ENCODE measurements at regions not wholly inside any gene's neighbourhood (a gene's known extent, or its start where the extent isn't known, plus 50 kb on each side); places are given as distances from the start of the nearest gene placed in this dataset.

- no peak overlapping the region for H3K4me3 ChIP-seq
- TF ChIP-seq CTCF (IDR thresholded peaks at IDR 0.05) (no peak), POLR2AphosphoS5 (IDR thresholded peaks at IDR 0.05) (no peak), POLR2A (IDR thresholded peaks at IDR 0.05) (no peak), EP300 (IDR thresholded peaks at IDR 0.05; ENCODE audit: low read depth) (no peak)
- H3K27me3 ChIP-seq: no peaks in the 10 kb centered on the region
- H3K9me3 ChIP-seq: peaks cover 0 to 2% of the 10 kb centered on the region in 2 donors
- H3K4me1 ChIP-seq: no peaks in the 10 kb centered on the region
- no peak for DNase-seq
- no peak overlapping the region for H3K27ac ChIP-seq
- in situ Hi-C loops (cut with MboI; ENCODE audit: low pct_ligation_motif_present in 1 of 4, low pct_unique_long_range_greater_than_20kb in 1 of 4, low sequenced_read_pairs in 3 of 4) (no loop called here), intact Hi-C loops (cut with DNase I; ENCODE audit: low total_unique reads) (no loop called here)
- 79 to 86% methylated on average over 2 of the region's 2 CpGs for WGBS, 2 donors (ENCODE audit: low coverage in 1 of 2)
- H3K36me3 ChIP-seq: no peaks in the 10 kb centered on the region
Measured at GRCh38 chr13:90254437-90254836, 1093.0 kb upstream of the MIR17HG start.

- WGBS, 2 donors (ENCODE audit: low coverage in 1 of 2): 76 to 83% methylated on average over 2 of the region's 2 CpGs
- H3K4me3 ChIP-seq: no peak overlapping the region
- H3K9me3 ChIP-seq: peaks cover 0 to 2% of the 10 kb centered on the region in 2 donors
- in situ Hi-C loops (cut with MboI; ENCODE audit: low pct_ligation_motif_present in 1 of 4, low pct_unique_long_range_greater_than_20kb in 1 of 4, low sequenced_read_pairs in 3 of 4) (no loop called here), intact Hi-C loops (cut with DNase I; ENCODE audit: low total_unique reads) (no loop called here)
- no peaks in the 10 kb centered on the region for H3K4me1 ChIP-seq
- TF ChIP-seq CTCF (IDR thresholded peaks at IDR 0.05) (no peak), POLR2A (IDR thresholded peaks at IDR 0.05) (no peak), POLR2AphosphoS5 (IDR thresholded peaks at IDR 0.05) (no peak), EP300 (IDR thresholded peaks at IDR 0.05; ENCODE audit: low read depth) (no peak)
- H3K27ac ChIP-seq: no peak overlapping the region
- no peaks in the 10 kb centered on the region for H3K36me3 ChIP-seq
- DNase-seq: no peak
- no peaks in the 10 kb centered on the region for H3K27me3 ChIP-seq
Measured at GRCh38 chr13:90256746-90257145, 1090.7 kb upstream of the MIR17HG start.

- Histone ChIP-seq H3K36me3 (no peaks in the 10 kb centered on the region), H3K27me3 (no peaks in the 10 kb centered on the region), H3K27ac (no peak overlapping the region), H3K4me1 (no peaks in the 10 kb centered on the region), H3K9me3 (no peaks in the 10 kb centered on the region), H3K4me3 (no peak overlapping the region)
- WGBS, 2 donors (ENCODE audit: low coverage in 1 of 2): 90 to 93% methylated on average over 1 of the region's 1 CpG
- TF ChIP-seq CTCF (IDR thresholded peaks at IDR 0.05) (no peak), EP300 (IDR thresholded peaks at IDR 0.05; ENCODE audit: low read depth) (no peak), POLR2A (IDR thresholded peaks at IDR 0.05) (no peak), POLR2AphosphoS5 (IDR thresholded peaks at IDR 0.05) (no peak)
- DNase-seq: no peak
- in situ Hi-C loops (cut with MboI; ENCODE audit: low pct_ligation_motif_present in 1 of 4, low pct_unique_long_range_greater_than_20kb in 1 of 4, low sequenced_read_pairs in 3 of 4) (no loop called here), intact Hi-C loops (cut with DNase I; ENCODE audit: low total_unique reads) (no loop called here)
Measured at GRCh38 chr13:90258129-90258528, 1089.4 kb upstream of the MIR17HG start.

GRCh38 chr13:90261343-90261742 is 1086.1 kb upstream of the MIR17HG start:
- TF ChIP-seq EP300 (IDR thresholded peaks at IDR 0.05; ENCODE audit: low read depth) (no peak), CTCF (IDR thresholded peaks at IDR 0.05) (no peak), POLR2AphosphoS5 (IDR thresholded peaks at IDR 0.05) (no peak), POLR2A (IDR thresholded peaks at IDR 0.05) (no peak)
- Histone ChIP-seq H3K4me3 (no peak overlapping the region), H3K9me3 (no peaks in the 10 kb centered on the region), H3K4me1 (no peaks in the 10 kb centered on the region), H3K27me3 (no peaks in the 10 kb centered on the region), H3K36me3 (no peaks in the 10 kb centered on the region), H3K27ac (no peak overlapping the region)
- in situ Hi-C loops (cut with MboI; ENCODE audit: low pct_ligation_motif_present in 1 of 4, low pct_unique_long_range_greater_than_20kb in 1 of 4, low sequenced_read_pairs in 3 of 4) (no loop called here), intact Hi-C loops (cut with DNase I; ENCODE audit: low total_unique reads) (no loop called here)
- no peak for DNase-seq
